ENCODE measurements at regions not wholly inside any gene's neighbourhood (a gene's known extent, or its start where the extent isn't known, plus 50 kb on each side); places are given as distances from the start of the nearest gene placed in this dataset.

- intact Hi-C loops (cut with DNase I): no loop called here
- DNase-seq: no peak
These were observed 54.6 kb downstream of the ARL4A start for GRCh38 chr7:12741951-12742575.

- DNase-seq: no peak
- intact Hi-C loops (cut with DNase I): no loop called here
These were observed 58.8 kb downstream of the ARL4A start for GRCh38 chr7:12746211-12746610.

GRCh38 chr7:12747687-12748306 is 60.4 kb downstream of the ARL4A start:
- no peak for DNase-seq
- intact Hi-C loops (cut with DNase I): no loop called here

GRCh38 chr7:12749069-12749468 is 61.6 kb downstream of the ARL4A start:
- DNase-seq: no peak
- intact Hi-C loops (cut with DNase I): no loop called here

- no peak for DNase-seq
- intact Hi-C loops (cut with DNase I): no loop called here
These were observed 62.3 kb downstream of the ARL4A start for GRCh38 chr7:12749746-12750145.

- intact Hi-C loops (cut with DNase I): no loop called here
- DNase-seq: no peak
These were observed 64.3 kb downstream of the ARL4A start for GRCh38 chr7:12751764-12752163.

DNA sequence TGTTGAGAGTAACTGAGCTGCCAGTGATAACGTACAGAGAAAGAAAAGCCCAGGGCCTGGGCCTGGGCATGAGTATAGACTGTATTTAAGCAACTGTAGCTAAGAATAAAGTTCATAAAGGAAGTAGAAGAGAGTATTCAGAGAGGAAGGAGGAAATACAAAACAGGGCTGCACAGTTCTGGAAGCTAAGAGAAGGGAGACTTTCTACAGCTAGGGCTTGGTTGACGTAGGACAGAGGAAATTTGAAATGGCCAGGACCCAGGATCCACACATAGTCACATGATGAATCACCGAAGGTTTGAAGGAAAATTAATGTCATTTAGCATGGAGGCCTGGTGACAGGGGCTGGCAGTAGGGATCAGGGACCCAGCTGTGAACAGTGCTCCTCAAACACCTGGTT is 66.7 kb downstream of the ARL4A start:
- intact Hi-C loops (cut with DNase I): no loop called here
- no peak for DNase-seq

- intact Hi-C loops (cut with DNase I): no loop called here
- no peak for DNase-seq
These were observed 69.4 kb downstream of the ARL4A start for GRCh38 chr7:12756821-12757220.

DNA sequence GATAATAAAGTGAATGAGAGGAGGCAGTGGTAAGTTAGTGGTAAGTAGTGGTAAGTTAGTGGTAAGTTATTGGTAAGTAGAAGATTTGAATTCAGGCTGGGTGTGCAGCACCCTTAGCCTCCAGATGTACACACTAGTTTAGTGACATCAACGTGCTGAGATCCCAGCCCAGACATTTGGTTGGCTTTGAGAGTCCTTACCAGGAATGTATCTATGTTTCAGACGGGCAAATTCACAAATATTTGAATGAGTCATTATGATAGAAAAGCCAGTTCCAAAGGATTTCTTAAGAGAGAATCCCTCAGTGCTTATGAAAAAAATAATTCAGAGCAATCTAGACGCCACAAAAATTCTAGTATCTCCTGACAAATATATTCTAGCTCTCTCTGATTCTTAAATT is 70.0 kb downstream of the ARL4A start:
- intact Hi-C loops (cut with DNase I): no loop called here
- no peak for DNase-seq

DNA sequence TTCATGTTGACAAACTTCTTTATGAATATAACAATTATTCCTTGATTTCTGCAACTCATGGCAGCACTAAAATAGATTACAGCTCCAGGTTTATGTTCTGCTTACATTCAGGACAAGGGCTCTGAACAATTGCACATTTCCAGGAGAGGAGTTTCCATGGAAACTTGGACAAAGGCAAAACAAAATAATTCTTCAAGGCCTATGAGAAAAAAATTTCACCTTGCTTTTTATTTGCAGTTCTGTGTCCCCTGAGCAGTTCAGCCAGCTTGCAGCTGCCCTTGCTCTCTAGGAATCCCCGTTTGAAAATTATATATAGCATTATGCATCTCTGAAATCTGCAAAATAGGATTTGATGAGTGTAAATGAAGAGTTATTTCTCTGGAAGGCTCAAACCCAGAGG is 71.7 kb downstream of the ARL4A start:
- no peak for DNase-seq

DNA sequence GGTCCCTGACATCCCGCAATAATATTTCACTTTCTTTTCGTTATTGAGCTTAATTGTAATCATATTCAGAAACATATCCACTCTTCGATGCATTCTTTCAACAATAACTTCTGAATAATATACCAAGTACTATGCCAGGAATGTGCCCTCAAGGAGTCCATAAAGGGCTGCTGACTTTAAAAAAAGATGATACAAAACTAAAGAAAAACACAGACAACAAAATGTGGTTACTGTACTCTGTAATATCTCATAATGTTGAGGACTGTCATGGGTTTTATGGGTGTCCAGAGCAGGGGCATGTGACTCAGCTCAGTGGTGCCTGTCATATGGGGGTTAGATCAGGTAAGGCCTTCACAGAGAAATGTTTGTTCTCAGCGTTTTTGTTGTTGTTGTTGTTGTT is 73.7 kb downstream of the ARL4A start:
- intact Hi-C loops (cut with DNase I): no loop called here
- no peak for DNase-seq

More for the DNA sequence above, 71.7 kb downstream of the ARL4A start:
- intact Hi-C loops (cut with DNase I): no loop called here

GRCh38 chr7:12761691-12762090 is 74.3 kb downstream of the ARL4A start:
- no peak for DNase-seq
- intact Hi-C loops (cut with DNase I): no loop called here

DNA sequence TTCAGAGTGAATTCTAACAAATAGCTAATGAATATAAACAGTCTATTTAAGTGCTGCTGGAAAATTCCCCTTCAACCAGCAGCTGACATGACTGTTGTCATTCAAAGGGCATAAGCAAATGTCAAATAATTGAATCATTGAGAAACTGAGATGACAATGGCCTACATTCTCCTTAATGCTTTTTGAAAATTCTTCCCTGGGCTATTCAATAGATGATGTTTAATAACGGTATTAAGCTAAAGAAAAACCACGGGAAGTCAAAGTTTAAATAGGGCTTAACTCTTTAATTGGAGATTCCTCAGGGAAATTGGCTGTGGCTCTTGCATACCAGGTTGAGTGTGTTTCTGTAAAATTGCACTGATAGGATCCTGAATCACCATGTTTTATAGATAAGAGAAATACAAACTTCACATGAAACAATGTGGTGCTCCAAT is 77.0 kb downstream of the ARL4A start:
- peak in 4 of 42 donors; percentile 14 to 35 (median 20) for DNase-seq
- intact Hi-C loops (cut with DNase I): no loop called here

GRCh38 chr7:12765431-12766100 is 78.1 kb downstream of the ARL4A start:
- intact Hi-C loops (cut with DNase I): no loop called here
- no peak for DNase-seq

GRCh38 chr7:12766416-12766815 is 79.0 kb downstream of the ARL4A start:
- DNase-seq: no peak
- intact Hi-C loops (cut with DNase I): no loop called here

DNA sequence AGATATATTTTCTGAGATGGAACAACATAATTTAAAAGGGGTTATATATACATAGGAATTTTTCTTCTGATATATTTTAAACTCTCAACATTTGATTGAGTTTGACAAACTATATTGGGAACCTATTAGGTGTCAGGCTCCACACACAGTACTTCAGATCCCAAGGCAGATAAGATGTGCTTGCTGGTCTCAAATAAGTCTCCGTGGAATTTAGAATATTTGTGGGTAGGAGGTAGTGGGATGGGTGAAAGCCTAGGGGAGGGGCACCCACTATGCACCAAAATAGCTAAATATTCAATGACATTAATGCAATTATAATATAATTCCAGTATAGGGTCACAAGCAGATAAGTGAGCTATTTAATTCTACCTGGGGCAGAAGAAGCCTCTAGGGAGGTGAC is 81.5 kb downstream of the ARL4A start:
- intact Hi-C loops (cut with DNase I): no loop called here
- DNase-seq: no peak

- intact Hi-C loops (cut with DNase I): no loop called here
- no peak for DNase-seq
These were observed 82.0 kb downstream of the ARL4A start for GRCh38 chr7:12769444-12769843.

DNA sequence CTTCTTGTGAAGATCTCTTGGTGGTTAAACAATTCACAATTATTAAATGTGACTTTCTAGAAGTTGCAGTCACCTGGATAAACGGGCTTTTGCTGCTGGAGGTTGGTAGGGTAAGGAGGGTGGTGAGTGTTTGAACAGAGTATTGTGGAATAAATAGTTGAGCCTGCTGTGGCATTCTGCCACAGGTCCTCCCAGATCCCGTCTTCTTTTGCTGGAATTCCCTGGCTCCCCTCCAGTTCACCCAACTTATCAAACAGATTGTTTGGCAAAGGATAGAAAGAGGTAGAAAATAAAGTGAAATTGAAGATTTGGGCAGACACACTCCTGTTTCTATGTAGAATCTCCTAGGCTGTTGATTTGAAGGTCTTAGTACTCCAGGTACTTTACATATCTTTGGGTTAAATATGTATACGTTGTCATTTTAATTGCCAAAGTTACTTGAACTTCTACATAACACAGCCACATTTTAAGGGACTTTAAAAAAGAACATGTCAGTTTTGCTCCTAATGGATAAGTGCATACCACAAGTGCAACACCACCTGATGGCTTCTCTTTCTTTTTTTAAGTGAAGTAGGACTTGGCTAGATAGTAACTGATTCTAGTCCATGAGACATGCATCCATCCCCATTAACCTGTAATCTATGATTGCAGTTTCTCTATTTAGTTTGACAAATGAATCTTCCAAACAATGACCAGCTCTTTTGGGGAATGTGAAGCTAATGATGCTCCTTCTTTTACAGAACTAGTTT is 83.0 kb downstream of the ARL4A start:
- DNase-seq: no peak
- intact Hi-C loops (cut with DNase I): no loop called here

GRCh38 chr7:12771378-12771877 is 84.0 kb downstream of the ARL4A start:
- DNase-seq: peak in 35 of 42 donors; percentile 11 to 76 (median 34)
- intact Hi-C loops (cut with DNase I): no loop called here

DNA sequence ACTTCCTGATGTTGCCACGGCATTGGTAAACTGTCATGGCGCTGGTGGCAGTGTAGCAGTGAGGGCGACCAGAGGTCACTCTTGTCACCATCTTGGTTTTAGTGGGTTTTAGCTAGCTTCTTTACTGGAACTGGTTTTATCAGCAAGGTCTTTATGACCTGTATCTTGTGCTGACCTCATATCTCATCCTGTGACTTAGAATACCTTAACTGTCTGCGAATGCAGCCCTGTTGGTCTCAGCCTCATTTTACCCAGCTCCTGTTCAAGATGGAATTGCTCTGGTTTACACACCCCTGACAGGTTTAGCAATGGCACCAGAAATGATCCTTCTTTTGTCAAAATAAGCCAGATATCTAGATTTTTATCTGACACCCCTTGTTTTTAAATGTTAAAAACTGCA is 85.3 kb downstream of the ARL4A start:
- DNase-seq: no peak
- intact Hi-C loops (cut with DNase I): no loop called here
